GM12892 (cell line): ENCODE measurements at regions not wholly inside any gene's neighbourhood (a gene's known extent, or its start where the extent isn't known, plus 50 kb on each side); places are given as distances from the start of the nearest gene placed in this dataset.

Experiments used
- POLR2A ChIP-seq: IDR thresholded peaks from 2 replicates; pipeline ENCODE4 v1.6.1; 2011; ENCODE audit warnings: low read depth, low read length, control low read depth
- TAF1 ChIP-seq: IDR thresholded peaks from 2 replicates; pipeline ENCODE4 v1.6.1; 2011; ENCODE audit warnings: low read depth, mild to moderate bottlenecking, control low read depth, low read length, borderline replicate concordance

DNA sequence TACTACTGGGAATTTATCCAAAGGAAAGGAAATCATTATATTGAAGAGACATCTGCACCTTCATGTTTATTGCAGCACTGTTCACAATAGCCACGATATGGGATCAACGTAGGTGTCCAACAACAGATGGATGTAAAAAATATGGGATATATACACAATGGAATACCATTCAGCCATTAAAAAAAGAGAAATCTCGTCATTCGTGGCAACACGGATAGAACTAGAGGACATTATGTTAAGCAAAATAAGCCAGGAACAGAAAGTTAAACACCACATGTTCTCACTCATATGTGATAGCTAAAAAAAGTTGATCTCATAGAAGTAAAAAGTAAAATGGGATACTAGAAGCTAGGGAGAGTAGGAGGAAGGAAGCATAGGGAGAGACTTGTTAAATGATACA is 82.9 kb upstream of the CLMN start:
- TF ChIP-seq TAF1 (no peak), POLR2A (no peak)
